ENCODE measurements at regions not wholly inside any gene's neighbourhood (a gene's known extent, or its start where the extent isn't known, plus 50 kb on each side); places are given as distances from the start of the nearest gene placed in this dataset.

GRCh38 chr10:123544986-123545385 is 121.2 kb upstream of the GPR26 start (continued):
- no peak for TF ChIP-seq HNRNPLL (IDR thresholded peaks at IDR 0.05; ENCODE audit: low read depth, low read length, poor library complexity, severe bottlenecking)
- TF ChIP-seq ZNF800 (CRISPR knock-in tag; IDR thresholded peaks at IDR 0.05) = no peak
- TF ChIP-seq ZNF615 (CRISPR knock-in tag; IDR thresholded peaks at IDR 0.05; ENCODE audit: borderline replicate concordance) = no peak
- no peak for TF ChIP-seq ZNF724P (CRISPR knock-in tag; IDR thresholded peaks at IDR 0.05; ENCODE audit: borderline replicate concordance)
- TF ChIP-seq, protein P1, sequence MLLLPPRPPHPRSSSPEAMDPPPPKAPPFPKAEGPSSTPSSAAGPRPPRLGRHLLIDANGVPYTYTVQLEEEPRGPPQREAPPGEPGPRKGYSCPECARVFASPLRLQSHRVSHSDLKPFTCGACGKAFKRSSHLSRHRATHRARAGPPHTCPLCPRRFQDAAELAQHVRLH (CRISPR knock-in tag; IDR thresholded peaks at IDR 0.05; ENCODE audit: borderline replicate concordance, low read depth) = no peak
- TF ChIP-seq ZNF652 (CRISPR knock-in tag; IDR thresholded peaks at IDR 0.05; ENCODE audit: borderline replicate concordance, low read depth) = no peak
- TF ChIP-seq ZNF431 (CRISPR knock-in tag; IDR thresholded peaks at IDR 0.05; ENCODE audit: borderline replicate concordance, low read depth) = no peak
- no peak for TF ChIP-seq HMG20A (CRISPR knock-in tag; IDR thresholded peaks at IDR 0.05; ENCODE audit: borderline replicate concordance)
- TF ChIP-seq ZNF562 (CRISPR knock-in tag; IDR thresholded peaks at IDR 0.05; ENCODE audit: borderline replicate concordance) = no peak
- no peak for TF ChIP-seq THAP9 (CRISPR knock-in tag; IDR thresholded peaks at IDR 0.05; ENCODE audit: borderline replicate concordance)
- no peak for TF ChIP-seq ZZZ3 (CRISPR knock-in tag; IDR thresholded peaks at IDR 0.05; ENCODE audit: borderline replicate concordance)
- no peak for TF ChIP-seq TAF1 (CRISPR knock-in tag; IDR thresholded peaks at IDR 0.05)

Measured in HepG2 (cell line).